SU-DHL-6 (cell line): ENCODE measurements at regions not wholly inside any gene's neighbourhood (a gene's known extent, or its start where the extent isn't known, plus 50 kb on each side); places are given as distances from the start of the nearest gene placed in this dataset.

Experiments used
- CTCF ChIP-seq: fragments of 200-600 bp; sonication (generic); IDR thresholded peaks from one replicate; pipeline ENCODE4 v1.5.1; 2017; ENCODE audit warnings: antibody characterized with exemption, mild to moderate bottlenecking, low read length, moderate library complexity; ENCODE audit not compliant: insufficient read depth, poor library complexity, severe bottlenecking
- EZH2phosphoT487 ChIP-seq: fragments of 200-600 bp; sonication (generic), shearing (Covaris generic); conservative IDR thresholded peaks from 2 replicates; pipeline ENCODE4 v1.6.1; 2018; ENCODE audit warnings: mild to moderate bottlenecking, antibody characterized with exemption, low read length, moderate library complexity, mixed read lengths

DNA sequence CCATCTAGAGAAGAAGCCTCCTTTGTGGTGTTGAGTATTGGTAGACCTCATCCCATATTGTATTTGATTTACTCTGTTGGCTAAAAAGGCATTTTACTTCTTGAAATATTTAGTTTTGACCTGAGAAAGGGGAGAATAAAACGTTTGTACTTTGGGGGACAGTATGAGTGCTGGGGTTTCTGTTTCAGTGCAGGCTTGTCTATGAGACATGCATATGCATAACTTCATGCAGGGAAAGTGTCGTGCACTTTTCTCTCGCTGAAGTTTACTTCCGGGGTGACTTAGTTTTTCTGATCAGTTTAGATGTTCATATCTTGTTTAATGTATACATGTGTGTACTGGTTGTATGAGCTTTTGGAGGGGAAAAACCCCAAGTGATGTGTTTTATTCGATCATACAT lies 59.5 kb downstream of the UTRN start:
- TF ChIP-seq CTCF (no peak), EZH2phosphoT487 (no peak)
